HG03342 (cell line): ENCODE measurements at regions not wholly inside any gene's neighbourhood (a gene's known extent, or its start where the extent isn't known, plus 50 kb on each side); places are given as distances from the start of the nearest gene placed in this dataset.
"Not testable (repeated sequence)": the region's sequence is repeated elsewhere in the genome, so short reads cannot be mapped to it uniquely, and the experiment has no call there.

Source experiments
- ATAC-seq: cut with Tn5 transposase; IDR thresholded peaks from one replicate; pipeline ENCODE4 v1.9.1; 2021; ENCODE audit warnings: mild to moderate bottlenecking, moderate library complexity; ENCODE audit not compliant: unreplicated experiment

DNA sequence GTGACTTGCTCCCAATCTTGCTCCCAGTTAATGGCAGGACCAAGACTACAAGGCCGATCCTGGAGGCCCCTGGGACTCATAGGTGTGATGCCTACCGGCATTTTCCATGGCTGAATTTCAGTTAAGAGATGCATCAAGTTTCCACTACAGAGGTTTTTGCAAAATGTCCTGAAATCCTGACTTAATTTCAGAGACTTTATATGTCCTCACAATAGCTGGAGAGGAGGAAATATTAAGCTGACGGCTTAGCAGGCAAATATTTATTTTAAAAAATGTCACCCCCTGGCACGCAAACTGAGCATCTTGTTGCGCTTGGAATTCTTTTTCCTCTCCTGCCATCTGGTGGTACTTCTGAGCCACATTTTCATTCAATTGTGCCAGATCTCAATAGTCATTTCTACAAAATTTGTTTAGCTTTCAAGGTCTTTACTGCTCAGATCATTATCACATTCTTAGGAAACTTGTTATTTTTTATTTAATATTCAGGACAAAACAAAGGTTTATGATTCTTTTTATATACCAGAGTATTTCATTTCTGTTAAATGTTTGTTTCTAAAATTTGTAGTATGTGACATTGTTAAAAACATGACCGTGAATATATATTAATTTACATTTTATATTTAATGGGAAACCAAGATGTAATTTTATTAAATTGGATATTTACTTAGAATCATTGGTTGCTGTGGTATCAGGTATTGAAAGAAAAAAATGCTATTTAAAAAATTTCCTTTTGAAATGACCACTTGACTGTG is 189.2 kb upstream of the THRB start:
- no peak for ATAC-seq

DNA sequence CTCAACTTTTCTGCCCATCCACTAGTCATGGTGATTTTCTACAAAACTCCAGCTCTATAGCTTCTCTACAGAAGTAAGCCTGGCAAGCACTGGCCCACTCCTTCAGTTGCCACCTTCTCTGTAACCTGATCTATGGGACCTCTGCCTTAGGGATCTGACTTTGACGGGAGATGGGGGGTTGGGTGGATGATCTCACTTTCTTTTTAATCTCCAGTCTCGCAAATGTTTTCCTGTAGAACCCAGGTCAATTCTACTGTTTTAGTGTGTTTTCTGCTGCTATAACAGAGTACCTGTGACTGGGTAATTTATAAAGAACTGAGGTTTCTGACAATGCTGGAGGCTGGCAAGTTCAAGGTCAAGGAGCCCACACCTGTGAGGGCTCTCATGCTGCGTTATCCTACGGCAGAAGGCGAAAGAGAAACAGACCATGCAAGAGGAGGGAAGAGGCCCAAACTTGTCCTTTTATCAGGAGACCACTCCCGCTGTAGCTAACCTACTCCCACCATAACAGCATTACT is 189.9 kb upstream of the THRB start:
- no peak for ATAC-seq

DNA sequence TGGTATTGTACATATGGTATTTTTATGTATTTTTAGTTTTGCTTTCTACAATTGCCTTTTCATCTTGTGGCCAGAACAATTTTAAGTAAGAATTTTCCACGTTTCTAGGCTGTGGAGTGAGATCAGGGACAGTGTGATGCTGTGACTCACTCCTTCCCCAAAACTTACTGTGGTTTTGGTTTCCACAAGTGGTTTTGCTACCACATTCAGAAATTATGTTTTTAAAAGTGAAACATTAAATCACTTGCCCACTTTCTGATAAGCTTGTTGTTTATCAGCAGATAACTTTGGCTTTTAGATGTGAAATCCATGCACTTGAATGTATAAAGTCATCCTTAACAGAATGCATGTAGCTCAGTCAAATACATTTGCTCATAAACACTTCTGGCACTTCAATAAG is 192.2 kb upstream of the THRB start:
- ATAC-seq = peak; percentile 64

DNA sequence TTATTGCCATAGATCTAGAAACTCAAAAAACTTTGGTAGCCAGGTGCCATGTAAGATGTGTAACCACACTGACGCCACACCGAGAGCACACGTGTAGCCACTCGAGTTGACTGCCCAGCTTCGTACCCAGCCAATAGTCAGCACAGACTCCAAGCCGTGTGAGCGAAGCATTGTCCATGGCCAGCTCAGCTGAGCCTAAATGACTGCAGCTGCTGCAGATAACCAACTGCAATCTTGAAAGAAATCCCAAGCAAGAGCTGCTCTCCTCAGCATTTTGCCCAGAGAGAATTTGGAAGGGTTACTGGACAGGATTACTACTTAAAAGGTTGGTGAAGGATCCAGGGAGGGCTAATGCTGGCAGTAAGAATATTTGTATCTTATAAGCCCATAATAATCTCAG is 193.0 kb upstream of the THRB start:
- no peak for ATAC-seq

DNA sequence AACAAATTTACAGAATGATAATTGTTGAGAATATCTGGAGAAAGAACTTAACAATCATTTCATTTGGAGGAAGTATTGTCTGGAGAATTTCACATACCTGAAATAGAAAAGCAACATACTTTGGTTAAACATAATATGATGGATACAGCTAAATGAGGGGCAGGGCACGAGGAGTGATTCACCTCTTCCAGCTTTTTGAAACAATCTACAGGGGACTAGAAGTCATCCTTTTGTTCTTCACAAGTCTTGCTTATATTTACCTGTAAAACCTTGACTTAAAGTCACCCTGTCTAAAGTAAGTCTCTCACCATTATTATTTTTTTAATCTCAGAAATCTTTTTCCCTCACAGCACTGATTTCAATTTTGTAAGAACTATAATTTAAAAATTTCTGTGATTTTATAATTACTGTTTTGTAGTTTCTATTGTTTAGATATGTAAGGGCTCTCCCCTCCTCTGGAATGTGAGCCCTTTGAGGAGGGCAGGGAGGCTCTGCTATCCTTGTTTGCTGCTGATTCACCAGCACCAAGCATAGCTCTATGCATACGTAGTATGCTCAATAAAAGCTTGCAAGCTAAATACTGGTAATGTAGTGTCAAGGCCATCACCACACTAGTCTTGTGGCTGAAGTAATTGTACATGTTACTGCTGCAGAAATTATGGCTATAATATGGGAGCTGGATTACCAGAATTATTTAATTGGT is 193.9 kb upstream of the THRB start:
- ATAC-seq = no peak

DNA sequence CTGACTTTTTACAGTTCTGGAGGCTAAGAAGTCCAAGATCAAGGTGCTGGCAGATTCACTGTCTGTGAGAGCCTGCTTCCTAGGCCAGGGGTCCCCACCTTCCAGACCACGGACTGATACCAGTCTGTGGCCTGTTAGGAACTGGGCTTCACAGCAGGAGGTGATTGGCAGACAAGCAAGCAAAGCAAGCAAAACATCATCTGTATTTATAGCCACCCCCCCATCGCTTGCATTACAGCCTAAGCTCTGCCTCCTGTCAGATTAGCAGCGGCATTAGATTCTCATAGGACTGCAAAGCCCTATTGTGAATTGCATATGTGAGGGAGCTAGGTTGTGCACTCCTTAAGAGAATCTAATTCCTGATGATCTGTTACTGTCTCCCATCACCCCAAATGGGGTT is 194.7 kb upstream of the THRB start:
- ATAC-seq = no peak

DNA sequence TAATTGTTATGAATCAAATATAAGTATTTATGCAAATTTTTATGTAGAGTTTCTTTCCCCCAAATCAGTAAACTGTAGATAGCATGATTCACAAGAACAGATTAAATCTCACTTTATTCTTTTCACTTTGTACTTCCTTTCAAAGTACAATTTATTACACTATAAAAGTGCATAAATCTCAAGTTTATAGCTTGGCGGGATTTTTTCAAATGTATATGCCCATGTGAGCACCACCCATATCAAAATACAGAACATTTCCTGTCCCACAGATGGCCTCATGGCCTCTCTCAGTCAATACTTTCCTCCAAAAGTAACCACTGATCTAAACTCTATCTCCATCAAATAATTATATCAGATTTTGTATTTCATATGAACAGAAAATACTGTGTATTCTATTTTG is 196.1 kb upstream of the THRB start:
- ATAC-seq = no peak

DNA sequence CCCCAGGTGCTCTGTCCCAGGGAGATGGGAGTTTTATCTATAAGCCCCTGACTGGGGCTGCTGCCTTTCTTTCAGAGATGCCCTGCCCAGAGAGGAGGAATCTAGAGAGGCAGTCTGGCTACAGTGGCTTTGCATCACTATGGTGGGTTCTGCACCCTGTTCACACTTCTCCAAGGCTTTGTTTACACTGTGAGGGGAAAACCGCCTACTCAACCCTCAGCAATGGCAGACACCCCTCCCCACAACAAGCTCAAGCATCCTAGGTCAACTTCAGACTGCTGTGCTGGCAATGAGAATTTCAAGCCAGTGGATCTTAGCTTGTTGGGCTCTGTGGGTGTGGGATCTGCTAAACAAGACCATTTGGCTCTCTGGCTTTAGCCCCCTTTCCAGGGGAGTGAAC is 204.4 kb upstream of the THRB start:
- not testable (repeated sequence) for ATAC-seq

DNA sequence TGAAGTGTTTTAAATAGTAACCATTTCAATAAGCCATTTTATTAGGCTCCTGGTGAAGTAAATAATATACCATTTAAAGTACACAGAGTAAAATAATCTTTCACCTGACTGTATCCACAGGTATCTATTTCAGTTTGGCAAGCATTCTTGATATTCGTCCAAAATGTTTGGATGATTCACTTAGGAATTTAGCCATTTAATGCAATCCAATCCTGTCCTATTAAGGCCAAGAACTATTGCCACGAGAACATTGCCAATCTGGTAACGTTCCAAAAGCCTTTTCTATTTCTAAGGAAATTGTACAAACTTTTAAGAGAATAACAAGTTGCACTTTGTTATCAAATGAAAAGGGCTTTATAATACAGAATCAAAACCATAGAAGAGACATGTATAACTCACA is 209.8 kb upstream of the THRB start:
- no peak for ATAC-seq

DNA sequence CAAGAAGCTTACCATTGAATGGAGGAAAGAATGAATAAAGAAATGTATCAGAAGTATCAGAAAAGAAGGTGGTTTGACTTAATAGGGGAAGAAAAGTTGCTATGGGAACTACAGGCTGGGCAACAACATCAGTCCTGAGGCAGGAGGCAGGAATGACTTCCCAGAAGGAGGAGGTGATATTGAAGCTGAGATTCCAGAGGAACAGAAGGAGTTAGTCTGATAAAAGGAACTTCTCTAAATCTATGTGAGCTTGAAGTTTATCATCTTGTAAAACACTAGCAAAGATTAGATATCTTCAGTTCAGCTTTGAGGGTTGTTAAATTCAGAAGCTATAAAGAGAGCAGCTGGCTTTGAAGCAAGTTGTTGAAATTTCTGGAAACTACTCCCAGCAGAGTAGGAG is 213.3 kb upstream of the THRB start:
- no peak for ATAC-seq

DNA sequence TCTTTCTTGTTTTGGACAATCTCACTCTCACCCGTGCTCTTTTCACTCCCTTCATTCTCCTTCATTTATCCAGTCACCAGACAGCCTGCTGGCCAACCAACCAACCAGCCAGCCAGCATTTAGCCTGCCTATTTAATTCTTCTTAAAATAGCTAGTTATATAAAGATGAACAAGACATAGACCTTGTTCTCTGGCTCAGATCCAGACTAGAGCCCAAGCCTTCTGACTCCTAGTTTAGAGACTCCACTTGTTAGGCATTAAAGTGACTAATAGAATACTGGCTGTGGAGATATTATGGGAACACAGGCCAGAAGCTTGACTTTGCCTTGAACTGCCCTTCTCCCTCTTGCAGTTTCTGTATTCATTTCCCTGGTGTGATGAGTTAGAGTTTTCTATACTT is 215.3 kb upstream of the THRB start:
- ATAC-seq = no peak

DNA sequence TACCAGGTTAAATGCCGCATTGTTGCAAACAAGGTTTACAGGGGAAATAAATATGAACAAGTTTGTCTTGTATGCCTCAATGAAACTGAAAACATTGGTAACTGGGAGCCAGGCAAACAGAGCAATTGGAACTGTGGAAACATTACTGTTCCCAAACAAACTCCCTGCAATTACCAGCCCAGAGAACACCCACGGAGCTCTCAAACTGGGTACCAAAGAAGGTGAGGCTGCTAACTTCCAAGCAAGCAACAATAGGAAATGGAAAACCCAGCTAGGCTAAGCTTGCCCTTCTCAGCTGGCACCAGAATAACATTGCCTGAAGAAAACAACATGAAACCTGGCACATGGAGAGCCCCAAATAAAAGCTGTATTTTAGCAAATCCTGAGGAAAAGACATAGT is 218.9 kb upstream of the THRB start:
- no peak for ATAC-seq

DNA sequence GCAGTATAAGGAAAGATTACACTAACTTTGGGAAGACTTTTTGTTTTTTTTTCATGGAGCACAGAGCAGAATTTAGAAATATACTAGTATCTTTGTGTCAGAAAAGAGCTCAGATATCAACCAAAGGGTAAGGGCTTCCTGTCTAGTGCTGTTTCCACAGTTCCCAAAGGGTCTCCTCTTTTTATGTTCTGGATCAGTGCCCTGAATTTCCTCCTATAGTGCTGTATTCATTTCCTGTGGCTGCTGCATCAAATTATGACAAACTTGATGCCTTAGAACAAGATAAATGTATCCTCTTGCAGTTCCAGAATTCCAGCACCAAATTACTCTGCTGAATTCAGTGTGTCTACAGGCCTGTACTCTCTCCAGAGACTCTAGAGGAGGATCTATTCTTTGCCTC is 219.8 kb upstream of the THRB start:
- no peak for ATAC-seq

DNA sequence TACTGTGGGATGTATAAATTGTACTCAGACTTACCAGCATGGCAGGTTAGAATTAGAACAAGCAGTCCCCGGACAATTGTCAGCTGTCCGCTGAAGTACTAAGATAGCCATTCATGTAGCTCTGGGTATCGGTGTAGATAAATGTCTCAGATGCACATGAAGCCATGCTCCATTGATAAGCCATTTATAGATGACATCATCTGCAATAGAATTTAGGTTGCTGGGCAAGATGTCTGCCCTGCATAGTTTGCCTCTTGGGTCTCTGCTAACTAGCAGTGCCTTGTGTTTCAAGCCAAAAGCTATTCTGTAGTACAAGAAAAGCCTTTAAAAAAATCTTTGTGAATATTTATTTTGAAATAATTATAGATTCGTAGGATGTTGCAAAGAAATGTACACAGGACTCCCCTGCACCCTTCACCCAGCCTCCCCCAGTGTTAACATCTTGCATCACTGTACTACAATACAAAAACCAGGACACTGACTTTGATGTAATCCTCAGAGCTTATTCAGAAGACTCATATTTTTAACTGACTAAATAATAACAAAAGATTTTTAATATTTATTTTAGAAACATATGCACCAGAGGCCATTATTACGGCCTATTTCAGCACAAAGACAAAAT is 220.6 kb upstream of the THRB start:
- no peak for ATAC-seq

DNA sequence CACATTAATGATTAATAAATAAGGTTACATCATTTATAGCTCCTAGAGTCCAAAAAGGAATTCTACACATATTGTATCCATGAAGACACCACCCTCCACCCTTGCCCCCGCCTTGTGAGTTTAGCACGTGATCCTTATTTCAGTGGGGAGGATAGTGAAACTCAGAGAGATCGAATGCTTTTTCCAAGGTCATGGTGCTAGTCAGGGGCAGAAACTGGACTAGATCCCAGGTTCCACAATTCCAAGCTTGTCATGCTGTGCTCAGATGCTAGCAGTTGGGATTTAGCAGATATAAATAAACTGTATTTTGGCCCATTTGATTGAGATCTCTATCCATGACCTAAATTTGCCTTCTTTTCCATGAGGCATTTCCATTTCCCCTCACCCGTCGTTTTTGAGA is 227.4 kb upstream of the THRB start:
- no peak for ATAC-seq

DNA sequence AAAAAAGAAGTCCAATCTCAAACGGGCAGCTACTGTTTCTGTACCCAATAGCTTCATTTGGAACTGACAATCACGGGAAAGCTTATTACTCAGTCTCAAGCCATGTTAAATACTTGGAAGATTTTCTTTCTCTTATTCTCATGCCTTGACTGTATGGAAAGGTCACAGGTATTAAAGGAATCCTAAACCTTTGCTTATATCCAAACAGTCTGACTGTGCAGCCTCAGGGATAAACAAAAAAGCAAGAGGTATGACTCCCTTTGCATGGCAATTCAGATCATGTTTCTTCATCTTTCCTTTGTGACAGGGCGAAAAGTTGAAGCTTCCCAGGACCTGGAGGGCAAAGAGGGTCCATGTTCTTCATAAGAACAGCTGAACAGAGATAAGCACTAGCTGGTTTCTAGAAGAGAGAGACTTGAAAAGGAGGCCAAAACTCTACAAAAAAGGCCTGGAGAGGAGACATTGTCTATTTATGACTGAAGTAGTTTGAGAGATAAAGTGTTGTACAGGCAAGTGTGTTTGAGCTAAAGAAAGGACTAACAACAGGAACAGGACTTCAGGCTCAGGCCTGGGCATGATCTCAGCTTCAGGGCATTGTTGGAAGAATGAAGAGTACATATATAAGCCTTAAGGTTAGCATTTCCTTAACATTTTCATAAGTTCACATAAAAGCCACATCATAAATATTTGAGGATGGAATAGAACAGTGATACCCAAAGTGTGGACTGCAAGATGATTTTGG is 231.0 kb upstream of the THRB start:
- no peak for ATAC-seq

DNA sequence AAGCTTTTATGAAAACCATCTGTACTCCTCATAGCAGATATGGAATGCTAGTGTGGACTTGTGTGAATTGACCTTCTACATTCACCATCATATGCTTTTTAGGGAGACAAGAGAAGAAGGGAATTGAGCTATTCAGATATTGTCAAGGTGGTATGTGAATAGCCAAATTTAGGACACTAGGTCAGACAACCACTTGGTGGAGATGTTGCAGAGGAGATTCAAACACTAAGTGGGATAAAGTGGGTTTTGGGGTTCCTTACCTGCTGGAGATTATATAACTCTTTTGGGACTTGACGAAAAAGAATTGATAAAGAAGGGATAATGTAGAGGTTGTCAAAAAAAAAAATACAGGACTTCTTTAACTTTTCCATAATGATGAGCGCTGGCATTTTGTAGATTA is 231.8 kb upstream of the THRB start:
- no peak for ATAC-seq

DNA sequence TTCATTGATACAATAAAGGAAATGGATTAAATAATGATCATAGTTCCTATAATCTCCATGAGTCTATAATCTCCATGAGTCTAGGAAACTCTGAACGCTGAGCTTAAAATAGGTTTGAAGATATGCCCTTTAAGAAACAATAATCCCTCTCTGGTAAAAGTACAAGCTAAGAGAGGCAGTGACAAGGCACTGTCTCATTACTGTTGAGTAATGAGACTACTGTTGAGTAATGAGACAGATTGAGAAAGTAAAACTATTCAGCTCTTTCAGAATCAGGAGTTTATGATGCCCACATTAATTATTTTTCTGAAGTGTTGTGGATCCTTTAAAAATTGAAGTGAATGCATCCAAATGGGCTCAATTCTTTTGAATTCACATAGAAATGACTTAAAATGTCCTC is 235.5 kb upstream of the THRB start:
- ATAC-seq = no peak

DNA sequence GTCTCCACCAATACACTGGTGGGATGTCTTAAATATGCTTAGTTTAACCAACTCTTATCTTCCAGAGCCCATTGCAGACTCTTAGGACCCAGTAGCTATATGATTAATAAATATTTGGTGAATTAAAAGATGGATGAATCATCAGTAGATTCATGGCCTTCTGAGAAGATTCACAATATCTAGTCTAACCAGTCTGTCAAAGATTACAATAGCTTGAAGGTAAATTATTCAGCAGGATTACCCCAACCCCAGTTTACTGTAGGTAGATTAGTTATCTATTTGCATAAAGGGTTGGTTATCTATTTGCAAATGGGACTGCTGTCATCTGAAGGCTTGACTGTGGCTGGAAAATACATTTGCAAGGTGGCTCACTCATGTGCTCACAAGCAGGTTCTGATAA is 239.4 kb upstream of the THRB start:
- no peak for ATAC-seq

DNA sequence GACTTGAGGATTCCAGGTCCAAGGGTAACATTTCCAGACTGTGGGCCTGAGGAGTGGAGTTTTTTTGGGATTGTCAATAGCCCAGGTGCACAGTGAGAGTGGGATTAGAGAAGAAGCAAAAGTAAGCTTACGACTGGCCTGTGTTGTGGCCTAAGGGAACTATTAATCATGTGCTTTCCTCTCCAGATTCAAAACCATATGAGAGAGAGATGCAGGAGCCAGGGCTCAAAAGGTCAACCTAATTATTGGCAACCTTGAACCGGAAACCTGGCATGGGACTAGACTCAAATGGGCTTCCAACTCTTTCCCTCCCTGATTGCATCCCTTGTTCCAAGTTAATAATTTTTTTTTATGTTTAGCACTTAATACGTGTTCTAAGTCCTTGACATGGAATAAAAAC is 242.1 kb upstream of the THRB start:
- ATAC-seq = no peak

DNA sequence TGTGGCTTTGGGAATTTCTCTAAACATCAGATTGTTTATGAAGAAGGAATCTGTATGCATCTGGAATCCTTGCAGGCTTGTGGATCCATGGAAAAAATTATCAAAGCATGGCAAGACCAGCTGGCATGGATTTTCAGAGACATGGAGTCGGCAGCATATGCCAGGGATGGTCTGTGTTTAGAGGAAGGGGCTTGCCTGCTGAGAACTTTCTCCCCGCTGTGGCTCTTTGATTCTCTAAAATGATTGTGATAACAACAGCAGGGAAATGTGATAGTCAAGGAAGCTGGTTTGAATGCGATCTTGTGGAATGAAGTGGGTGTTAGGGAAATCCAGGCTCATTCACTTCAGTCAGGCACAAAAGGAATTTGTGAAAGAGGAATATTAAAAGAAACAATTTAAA is 245.7 kb upstream of the THRB start:
- no peak for ATAC-seq
